ENCODE measurements at regions not wholly inside any gene's neighbourhood (a gene's known extent, or its start where the extent isn't known, plus 50 kb on each side); places are given as distances from the start of the nearest gene placed in this dataset.

DNA sequence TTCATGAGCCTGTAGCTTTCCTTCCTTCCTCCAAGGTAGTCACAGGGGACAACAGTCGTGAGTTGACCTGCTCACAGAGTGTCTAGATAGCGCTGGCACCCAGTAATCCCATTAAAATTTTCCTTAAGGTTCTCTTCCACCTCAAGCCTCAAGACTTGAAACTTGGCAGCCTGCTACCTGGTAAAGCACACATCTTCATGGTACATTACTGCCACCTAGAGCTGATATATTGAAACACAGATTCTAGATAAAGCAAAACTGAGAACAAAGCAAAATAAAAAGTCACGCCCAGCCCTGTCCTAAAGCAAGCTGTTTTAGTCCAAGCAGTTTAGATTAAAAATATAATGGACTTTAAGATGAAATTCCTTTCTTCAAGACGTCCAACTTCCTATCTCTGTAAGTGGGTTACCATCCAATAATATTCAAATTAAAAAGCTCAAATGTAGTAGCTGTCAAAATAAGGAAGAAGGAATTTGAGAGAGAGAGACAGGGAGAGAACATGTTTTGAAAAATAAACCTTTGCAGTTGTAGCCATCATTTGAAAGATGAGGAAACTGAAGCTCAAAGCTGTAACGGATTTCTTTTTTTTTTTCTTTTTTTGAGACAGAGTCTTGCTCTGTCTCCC lies 50.7 kb upstream of the CD83 start:
- TF ChIP-seq POLR2AphosphoS5 (IDR thresholded peaks at IDR 0.05; ENCODE audit: borderline replicate concordance, low read depth, low read length) (no peak), EZH2 (IDR thresholded peaks at IDR 0.05) (no peak), FOXP2 (optimal IDR thresholded peaks at IDR 0.05; ENCODE audit: control extremely low read depth, extremely low read length, insufficient read depth) (no peak)
